HG02798 (cell line): ENCODE measurements at regions not wholly inside any gene's neighbourhood (a gene's known extent, or its start where the extent isn't known, plus 50 kb on each side); places are given as distances from the start of the nearest gene placed in this dataset.

Experiments
- ATAC-seq: cut with Tn5 transposase; IDR thresholded peaks from one replicate; pipeline ENCODE4 v1.9.1; 2021; ENCODE audit warnings: mild to moderate bottlenecking; ENCODE audit not compliant: unreplicated experiment, poor library complexity

DNA sequence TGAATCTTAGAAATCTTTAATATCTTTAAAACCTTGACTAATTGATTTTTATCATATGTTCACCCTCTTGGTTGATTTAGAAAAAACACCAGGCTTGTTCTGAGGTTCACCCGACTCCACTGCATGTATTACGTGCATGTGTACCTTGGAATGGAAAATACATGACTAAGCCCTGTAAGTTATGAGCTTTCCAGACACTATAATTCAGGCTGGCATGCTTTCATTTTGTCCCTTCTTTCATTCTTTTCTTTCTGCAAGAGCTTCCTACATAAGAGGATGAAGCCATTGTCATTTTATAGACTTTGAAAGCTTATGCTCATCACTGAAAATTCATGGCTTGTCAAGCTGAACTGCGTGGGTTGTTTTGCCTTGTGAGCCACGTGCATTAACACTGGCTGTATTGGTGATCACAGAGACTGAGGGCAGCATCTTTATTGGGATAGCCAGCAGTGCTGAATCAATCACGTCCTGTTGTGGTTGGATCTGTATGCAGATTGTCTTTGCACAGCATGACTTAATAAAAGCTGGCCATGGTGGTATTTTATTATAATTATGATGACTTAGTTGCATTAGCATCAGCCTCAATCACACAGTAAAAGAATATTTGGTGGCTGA, 141.9 kb downstream of the SLIT2 start:
- ATAC-seq, result no peak

DNA sequence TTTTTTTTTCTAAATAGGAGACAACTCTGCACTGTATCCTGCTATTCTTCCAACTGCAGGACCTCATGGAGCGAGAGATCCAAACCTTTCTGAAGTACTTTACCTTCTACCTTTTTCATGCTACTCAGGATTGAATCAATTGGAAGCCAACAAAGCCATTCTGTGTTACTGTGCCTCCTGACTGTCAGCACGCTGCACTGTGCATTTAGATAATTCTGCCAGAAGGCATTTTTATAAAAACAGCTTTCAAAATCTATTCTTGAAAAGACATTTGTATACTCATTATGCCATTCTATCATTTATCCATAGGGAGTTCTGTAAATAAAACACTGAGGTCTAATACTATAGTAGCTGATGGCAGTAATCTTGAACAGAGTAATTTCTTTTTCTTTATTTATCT, 142.8 kb downstream of the SLIT2 start:
- ATAC-seq, result no peak

DNA sequence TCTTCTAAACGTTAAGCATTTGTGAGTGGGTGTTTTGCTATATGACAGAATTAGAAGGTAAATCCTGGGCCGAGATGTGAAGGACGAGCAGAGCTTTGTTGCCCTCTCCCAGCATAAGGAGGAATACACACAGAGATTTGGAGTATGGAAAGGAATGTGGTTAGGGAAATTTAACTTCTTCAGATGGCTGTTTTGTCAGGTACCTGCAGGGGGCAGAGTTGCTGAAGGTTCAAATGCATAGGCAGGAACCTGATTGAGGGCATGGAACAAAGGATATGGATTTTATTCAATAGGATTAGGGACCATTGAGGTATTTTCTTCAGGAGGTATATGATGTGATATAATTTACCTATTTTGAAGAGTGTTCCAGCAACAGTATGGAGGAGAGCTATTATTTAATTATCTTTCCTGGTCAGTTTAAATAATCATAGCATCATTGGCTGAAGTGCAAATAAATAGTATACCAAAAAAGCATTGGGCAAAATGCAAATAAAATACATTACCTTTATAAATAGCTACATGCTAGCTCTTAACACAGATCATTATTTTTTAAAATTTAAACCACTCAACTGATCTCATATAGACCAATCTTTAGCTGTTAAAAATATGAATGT, 143.6 kb downstream of the SLIT2 start:
- peak; percentile 60 for ATAC-seq

DNA sequence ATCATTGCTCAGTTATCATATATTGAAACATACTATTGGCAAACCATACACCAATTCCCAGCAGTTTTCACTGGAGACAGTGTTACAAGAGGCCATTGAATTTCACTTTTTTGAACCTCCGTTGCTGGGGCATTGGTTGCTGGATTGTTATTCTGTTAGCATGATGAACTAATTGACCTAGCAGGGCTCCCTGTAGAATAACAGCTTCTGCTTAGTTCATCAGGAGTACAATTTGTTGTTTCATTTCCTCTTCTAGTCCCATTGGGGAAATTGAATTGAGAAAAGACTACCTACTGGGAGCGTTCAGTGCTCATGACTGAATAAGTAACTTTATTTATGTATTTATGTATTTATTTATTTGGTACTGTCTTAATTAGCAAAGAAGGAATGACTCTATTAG, 151.6 kb downstream of the SLIT2 start:
- no peak for ATAC-seq

- ATAC-seq, result no peak
Measured at GRCh38 chr4:20403846-20404245, 152.1 kb downstream of the SLIT2 start.

- no peak for ATAC-seq
Measured at GRCh38 chr4:20408611-20409010, 156.9 kb downstream of the SLIT2 start.

DNA sequence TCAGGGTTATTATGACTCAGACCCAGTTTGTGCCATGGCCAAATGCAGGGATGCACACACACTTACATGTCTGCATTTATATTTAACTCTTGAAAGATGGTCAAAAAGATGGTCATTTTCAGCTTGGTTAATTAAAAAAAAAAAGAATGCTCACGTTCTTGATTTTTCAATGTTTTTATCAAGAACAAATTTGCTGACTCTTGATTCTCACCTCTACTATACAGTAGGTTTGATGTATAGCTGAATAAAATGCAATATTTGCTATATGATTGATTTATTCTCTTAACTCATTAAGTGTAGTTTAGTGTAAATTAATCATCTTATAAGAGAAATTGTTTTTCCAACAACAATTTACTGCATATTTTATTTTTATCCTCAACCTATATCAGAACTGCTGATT, 160.4 kb downstream of the SLIT2 start:
- no peak for ATAC-seq

GRCh38 chr4:20416800-20417199, 165.1 kb downstream of the SLIT2 start:
- ATAC-seq, result no peak

DNA sequence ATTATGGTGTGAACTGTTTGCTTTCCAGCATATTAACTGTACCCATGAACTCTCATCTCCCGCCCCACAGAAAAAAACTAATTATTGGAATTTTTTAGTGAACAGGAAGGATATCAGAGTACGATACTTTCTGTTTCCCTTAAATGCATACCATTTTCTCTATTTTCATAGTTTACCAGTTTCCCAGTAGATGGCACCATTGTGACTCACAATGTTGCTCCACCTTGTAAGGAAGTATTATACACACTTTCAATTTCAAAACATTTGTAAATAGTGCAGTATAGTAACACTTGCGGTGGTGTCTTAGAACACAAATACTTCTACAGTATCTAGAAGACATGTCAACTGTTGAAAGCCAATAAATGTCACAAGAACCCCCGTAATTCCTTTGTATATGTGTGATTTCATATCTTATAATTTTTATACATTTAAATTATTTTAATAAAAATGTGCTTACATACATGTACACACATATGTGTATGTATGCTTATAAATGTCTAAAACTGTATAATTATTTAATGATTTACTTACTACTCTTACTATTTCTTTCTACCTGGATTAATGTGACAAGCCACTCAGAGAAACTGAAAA, 167.3 kb downstream of the SLIT2 start:
- peak; percentile 98 for ATAC-seq

- ATAC-seq, result no peak
Measured at GRCh38 chr4:20420916-20421602, 169.4 kb downstream of the SLIT2 start.

- no peak for ATAC-seq
Measured at GRCh38 chr4:20421603-20421985, 169.9 kb downstream of the SLIT2 start.

DNA sequence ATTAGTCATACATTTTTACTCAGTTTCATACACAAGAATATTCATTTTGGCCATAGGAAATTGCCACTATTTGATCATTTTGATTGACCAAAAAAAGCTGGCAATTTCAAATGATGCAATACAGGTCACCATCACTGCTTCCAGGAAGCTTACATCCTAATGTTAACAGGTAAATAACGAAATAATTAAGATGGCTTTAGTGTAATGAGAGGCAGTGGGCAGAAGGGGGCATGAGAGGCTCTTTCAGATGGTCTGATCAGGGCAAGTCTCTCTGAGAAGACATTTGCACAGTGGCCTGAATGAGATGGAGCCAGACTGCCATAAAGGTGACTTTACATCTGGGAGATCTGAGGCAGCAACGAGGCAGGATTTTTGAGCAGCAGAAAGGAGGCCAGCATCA, 170.7 kb downstream of the SLIT2 start:
- peak; percentile 72 for ATAC-seq

DNA sequence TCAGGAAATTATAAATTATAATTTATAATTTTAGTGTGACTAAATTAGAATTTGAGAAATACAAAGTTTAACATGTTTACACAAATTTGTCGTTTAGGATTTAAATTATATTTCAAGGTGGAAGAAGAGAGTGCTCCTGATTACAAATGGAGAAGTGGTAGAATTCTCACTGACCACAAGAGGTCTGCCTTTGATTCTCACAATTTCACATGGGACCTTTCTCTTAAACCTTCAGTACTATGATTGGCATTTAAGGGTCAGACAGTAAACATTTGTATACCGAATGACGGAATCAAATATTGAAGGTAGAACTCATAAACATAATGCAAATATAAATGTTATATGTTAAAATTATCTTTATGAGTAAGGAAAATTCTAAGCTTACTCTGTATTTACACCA, 171.7 kb downstream of the SLIT2 start:
- no peak for ATAC-seq

DNA sequence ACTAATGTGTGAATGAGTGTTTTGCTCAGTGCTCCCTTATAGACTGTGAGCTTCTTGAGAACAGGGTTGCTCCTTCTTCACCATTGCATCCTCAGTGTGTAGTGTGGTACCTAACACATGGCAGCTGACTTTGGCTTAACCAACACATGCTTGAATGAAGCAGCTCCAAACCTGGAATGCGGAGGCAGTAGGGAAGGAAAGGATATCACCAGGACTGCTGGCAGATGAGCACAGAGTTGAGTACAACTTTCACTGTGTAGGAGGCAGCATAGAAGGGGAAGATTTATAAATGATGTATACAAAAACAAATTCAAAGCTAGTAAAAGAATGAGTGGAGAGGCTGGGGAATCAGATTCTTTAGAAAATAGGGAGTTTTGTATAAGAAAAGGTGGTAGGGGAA, 174.3 kb downstream of the SLIT2 start:
- no peak for ATAC-seq

- peak; percentile 40 for ATAC-seq
Measured at GRCh38 chr4:20428436-20429160, 176.9 kb downstream of the SLIT2 start.

DNA sequence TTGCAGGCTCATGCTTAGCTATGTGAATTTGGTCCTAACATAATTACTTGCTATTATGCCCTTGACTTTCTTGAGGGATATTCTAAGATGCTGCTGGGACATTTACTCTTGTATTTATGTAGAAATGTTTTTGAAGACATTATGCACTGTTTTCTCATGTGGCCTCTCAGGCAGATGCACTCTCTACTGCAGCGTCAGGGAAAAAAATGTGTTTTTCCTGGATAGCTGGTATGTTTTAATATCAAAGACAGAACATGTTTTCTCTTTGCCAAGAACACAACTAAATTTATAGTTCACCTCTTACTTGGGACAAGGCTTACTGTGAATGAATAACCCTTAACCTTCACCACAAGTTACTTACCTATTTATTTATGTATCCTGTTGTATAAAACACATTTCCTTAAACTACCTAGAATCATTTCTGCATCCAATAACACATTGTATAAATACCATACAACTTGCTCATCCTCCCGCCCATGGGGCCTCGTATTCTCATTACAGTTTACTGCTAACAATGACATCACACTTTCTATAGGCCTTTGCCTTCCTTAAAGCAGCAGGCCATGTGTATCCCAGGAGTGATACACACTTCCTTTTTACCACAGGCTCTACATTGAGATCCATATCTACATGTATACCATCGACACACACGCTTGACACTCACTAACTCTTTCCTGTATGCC, 178.7 kb downstream of the SLIT2 start:
- no peak for ATAC-seq

- ATAC-seq, result no peak
Measured at GRCh38 chr4:20431543-20431951, 179.8 kb downstream of the SLIT2 start.

- no peak for ATAC-seq
Measured at GRCh38 chr4:20432088-20432487, 180.4 kb downstream of the SLIT2 start.

DNA sequence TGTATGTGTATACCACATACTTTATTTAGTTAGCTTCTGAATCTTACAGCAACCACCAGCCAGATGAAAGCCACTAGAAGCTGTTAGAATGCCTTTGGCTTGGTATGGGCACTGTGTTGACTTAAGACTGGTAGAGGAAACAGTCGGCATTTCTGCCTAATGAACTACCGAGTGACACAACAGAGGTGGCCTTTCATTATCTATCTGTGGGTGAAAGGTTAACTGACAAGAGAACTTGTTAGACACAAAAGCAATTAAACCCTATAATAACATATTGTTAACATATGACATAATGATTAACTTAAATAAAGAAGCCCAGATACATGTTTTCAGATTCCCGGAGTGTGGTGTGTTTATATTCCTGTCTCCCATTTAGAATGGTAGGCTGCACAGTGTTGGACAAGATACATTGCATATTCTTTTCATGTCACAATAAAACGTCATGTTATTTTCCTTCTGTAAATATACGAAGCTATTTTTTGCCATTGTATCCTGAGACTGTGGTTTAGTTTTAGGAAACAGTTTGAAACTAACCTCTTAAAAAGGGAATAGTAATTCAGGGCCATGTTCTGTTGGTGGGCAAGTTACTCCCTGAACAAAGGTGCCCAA, 181.5 kb downstream of the SLIT2 start:
- no peak for ATAC-seq

DNA sequence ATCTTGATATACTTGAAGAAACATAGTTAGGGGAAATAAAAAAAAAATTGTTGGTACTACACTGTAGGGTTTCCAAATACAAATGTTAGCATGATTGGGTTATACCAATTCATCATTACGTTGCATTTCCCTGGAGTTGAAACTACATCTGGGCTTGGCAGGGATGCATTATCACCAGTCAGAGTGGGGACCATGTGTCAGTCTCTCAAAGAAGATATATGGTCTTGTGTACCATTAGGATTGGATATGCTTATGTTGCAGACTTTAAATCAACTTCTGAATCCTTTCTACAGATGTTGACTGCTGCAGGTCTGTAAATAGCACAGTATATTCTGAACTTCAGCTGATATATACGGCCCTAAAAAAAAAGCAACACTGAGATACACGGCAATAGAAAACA, 188.5 kb downstream of the SLIT2 start:
- ATAC-seq, result no peak
